GM12891 (cell line): ENCODE measurements at regions not wholly inside any gene's neighbourhood (a gene's known extent, or its start where the extent isn't known, plus 50 kb on each side); places are given as distances from the start of the nearest gene placed in this dataset.

ENCODE experiments used
- PAX5 ChIP-seq: IDR thresholded peaks from 2 replicates; pipeline ENCODE4 v1.6.1; 2011; ENCODE audit warnings: low read length, moderate library complexity, mild to moderate bottlenecking; ENCODE audit not compliant: insufficient read depth, severe bottlenecking
- POLR2A ChIP-seq: IDR thresholded peaks from 2 replicates; pipeline ENCODE4 v1.6.1; 2011; ENCODE audit warnings: low read depth, low read length, control low read depth
- POLR2AphosphoS5 ChIP-seq: IDR thresholded peaks from 2 replicates; pipeline ENCODE4 v1.6.1; 2011; ENCODE audit warnings: low read depth, low read length, control low read depth
- POU2F2 ChIP-seq: IDR thresholded peaks from 2 replicates; pipeline ENCODE4 v1.6.1; 2011; ENCODE audit warnings: low read depth, mild to moderate bottlenecking, control low read depth, low read length, moderate library complexity
- SPI1 ChIP-seq: IDR thresholded peaks from 2 replicates; pipeline ENCODE4 v1.6.1; 2011; ENCODE audit warnings: low read depth, low read length, control low read depth
- TAF1 ChIP-seq: IDR thresholded peaks from 2 replicates; pipeline ENCODE4 v1.6.1; 2011; ENCODE audit warnings: low read depth, low read length, control low read depth

GRCh38 chr22:27128461-27129085, 471.2 kb downstream of the MIAT start:
- TF ChIP-seq POLR2A (no peak), PAX5 (no peak), TAF1 (no peak), POLR2AphosphoS5 (no peak), SPI1 (no peak), POU2F2 (no peak)
